Ovary (tissue), 7 donors: ENCODE measurements at regions not wholly inside any gene's neighbourhood (a gene's known extent, or its start where the extent isn't known, plus 50 kb on each side); places are given as distances from the start of the nearest gene placed in this dataset.

Source experiments
- DNase-seq, 5 donors: peaks; one replicate each; pipeline ENCODE4 v3.0.0-alpha.2; 2019 to 2020
- H3K27ac ChIP-seq, 2 donors: fragments of 200-600 bp; one replicate each; pipeline versions ENCODE4 v1.5.1 to v1.8.0; 2019 to 2022
- H3K27me3 ChIP-seq: fragments of 200-600 bp; one replicate; pipeline ENCODE4 v1.8.0; 2022
- H3K36me3 ChIP-seq: fragments of 200-600 bp; sonication (generic); one replicate; pipeline ENCODE4 v1.5.1; 2019
- H3K4me1 ChIP-seq: one replicate; pipeline ENCODE4 v1.8.1; 2013; ENCODE audit warnings: mild to moderate bottlenecking, moderate library complexity; ENCODE audit not compliant: insufficient read depth
- H3K4me3 ChIP-seq: fragments of 200-600 bp; sonication (generic); one replicate; pipeline ENCODE4 v1.5.1; 2017
- H3K9me3 ChIP-seq, 2 donors: fragments of 200-600 bp in 1 of 2; sonication (generic) in 1 of 2; one replicate each; pipeline versions ENCODE4 v1.5.1 to v1.8.1; 2013 to 2019; ENCODE audit warnings: mild to moderate bottlenecking in 1 of 2, moderate library complexity in 1 of 2
- EP300 ChIP-seq: sonication (generic); formaldehyde crosslinking; IDR thresholded peaks from one replicate; pipeline ENCODE4 v1.6.1; 2017; ENCODE audit warnings: antibody characterized with exemption
- POLR2A ChIP-seq: fragments of 450-650 bp; IDR thresholded peaks from one replicate; pipeline ENCODE4 v1.6.1; 2017; ENCODE audit warnings: antibody characterized with exemption, mild to moderate bottlenecking, moderate library complexity
- WGBS, 3 donors: extraction: QIAGEN DNeasy Blood & Tissue Kit in 1 of 3; methylation state at CpG; one replicate each; pipeline versions ENCODE4 v1.1.5 to v1.1.7; 2013 to 2017; 5-methylcytosine and 5-hydroxymethylcytosine counted together
- intact Hi-C, 4 donors: fragments of 100-400 bp; cut with DNase I; formaldehyde crosslinking; loops; one replicate each; pipeline versions ENCODE4 v1.11.0 to v1.15.1; 2022 to 2023
- TF ChIP-seq, protein P1 (sequence below), 3 donors: fragments of 450-650 bp in 2 of 3; fragments of 200-600 bp in 1 of 3; IDR thresholded peaks; one replicate each; pipeline versions ENCODE4 v1.5.1 to v1.8.0; 2016 to 2022; ENCODE audit warnings: antibody characterized with exemption in 3 of 3, mild to moderate bottlenecking in 1 of 3
- donor health status: DM: no; HTN: no; CAD: no; lungs with moderate emphysema.
- donor health status: DM: no; HTN: no; CAD: no.
- donor health status: Bipolar disorder and iron deficiency.
- donor health status: DM: no; HTN: no; CAD: no.
- donor health status: DM: yes; HTN: yes; CAD: no.

DNA sequence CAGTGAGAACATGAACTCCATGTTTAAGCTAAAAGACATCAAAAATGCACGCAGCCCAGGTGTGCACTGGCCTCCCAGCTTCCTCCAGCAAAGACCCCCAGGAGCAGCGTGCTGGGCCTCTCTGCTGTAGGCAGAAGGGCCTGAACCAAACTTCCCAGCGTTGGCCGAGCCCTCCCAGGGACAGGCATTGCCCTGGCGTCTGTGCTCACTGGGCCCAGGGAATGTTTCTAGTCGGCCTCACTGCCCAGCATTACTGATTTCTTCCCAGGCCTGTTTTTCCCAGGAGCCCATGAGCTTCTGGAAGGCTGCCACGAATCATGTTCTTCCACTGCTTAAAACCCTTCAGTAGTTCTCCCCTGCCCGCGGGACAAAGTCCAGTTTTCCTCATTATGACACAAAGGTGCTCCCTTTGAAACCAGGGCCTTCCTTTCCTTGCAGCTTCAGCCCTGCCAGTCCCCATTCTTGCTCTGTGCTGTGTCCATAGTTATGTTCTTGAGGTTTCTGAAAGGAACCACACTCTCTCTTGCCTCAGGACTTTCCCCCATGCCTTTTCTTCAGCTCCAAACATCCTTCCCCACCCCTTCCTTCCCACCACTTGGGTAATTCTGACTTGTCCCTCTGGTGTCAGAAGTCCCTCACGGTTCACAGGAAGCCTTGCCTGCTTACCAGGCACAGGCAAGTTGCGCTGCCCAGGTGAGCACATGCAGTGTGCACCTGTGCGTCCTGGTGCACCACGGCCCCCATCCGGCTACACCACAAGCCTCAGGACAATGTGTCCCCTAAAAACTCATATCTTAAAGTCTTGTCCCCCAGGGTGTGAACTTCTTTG, 93.4 kb upstream of the ENPP6 start:
- Histone ChIP-seq H3K9me3 (no peaks in the 10 kb centered on the region), H3K27me3 (no peaks in the 10 kb centered on the region), H3K27ac (no peak overlapping the region), H3K36me3 (no peaks in the 10 kb centered on the region), H3K4me3 (no peak overlapping the region), H3K4me1 (no peaks in the 10 kb centered on the region)
- 77 to 86% (median 83%) methylated on average over 14 of the region's 14 CpGs for WGBS, 3 donors
- intact Hi-C loops = no loop called here
- no peak for DNase-seq
- TF ChIP-seq POLR2A (no peak), EP300 (no peak)
- TF ChIP-seq, protein P1, sequence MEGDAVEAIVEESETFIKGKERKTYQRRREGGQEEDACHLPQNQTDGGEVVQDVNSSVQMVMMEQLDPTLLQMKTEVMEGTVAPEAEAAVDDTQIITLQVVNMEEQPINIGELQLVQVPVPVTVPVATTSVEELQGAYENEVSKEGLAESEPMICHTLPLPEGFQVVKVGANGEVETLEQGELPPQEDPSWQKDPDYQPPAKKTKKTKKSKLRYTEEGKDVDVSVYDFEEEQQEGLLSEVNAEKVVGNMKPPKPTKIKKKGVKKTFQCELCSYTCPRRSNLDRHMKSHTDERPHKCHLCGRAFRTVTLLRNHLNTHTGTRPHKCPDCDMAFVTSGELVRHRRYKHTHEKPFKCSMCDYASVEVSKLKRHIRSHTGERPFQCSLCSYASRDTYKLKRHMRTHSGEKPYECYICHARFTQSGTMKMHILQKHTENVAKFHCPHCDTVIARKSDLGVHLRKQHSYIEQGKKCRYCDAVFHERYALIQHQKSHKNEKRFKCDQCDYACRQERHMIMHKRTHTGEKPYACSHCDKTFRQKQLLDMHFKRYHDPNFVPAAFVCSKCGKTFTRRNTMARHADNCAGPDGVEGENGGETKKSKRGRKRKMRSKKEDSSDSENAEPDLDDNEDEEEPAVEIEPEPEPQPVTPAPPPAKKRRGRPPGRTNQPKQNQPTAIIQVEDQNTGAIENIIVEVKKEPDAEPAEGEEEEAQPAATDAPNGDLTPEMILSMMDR (IDR thresholded peaks at IDR 0.05) = no peak

DNA sequence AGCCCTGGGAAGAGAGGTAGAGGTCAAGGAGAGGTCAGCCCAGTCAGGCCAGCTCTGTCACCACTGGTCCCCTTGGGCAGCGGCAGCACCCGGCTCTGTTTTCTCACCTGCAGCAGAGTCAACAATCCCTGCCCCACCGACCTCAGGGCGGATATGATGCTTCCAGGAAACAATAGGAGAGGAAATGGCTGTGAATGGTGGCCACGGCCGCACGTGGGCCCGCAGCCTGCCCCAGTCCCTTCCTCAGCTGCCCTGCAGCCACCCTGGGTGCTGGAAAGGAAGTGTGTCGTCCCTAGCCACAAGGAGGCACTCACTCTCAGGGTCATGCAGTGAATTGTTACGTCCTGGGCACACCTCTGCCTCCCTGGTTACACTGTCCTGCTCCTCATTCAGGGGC, 92.5 kb upstream of the ENPP6 start:
- Histone ChIP-seq H3K27me3 (no peaks in the 10 kb centered on the region), H3K9me3 (no peaks in the 10 kb centered on the region), H3K4me3 (no peak overlapping the region), H3K27ac (no peak overlapping the region), H3K4me1 (no peaks in the 10 kb centered on the region), H3K36me3 (no peaks in the 10 kb centered on the region)
- intact Hi-C loops = no loop called here
- WGBS, 3 donors = 87 to 91% (median 88%) methylated on average over 10 of the region's 10 CpGs
- DNase-seq = no peak
- TF ChIP-seq EP300 (no peak), POLR2A (no peak)
- TF ChIP-seq, protein P1 (IDR thresholded peaks at IDR 0.05) = no peak

DNA sequence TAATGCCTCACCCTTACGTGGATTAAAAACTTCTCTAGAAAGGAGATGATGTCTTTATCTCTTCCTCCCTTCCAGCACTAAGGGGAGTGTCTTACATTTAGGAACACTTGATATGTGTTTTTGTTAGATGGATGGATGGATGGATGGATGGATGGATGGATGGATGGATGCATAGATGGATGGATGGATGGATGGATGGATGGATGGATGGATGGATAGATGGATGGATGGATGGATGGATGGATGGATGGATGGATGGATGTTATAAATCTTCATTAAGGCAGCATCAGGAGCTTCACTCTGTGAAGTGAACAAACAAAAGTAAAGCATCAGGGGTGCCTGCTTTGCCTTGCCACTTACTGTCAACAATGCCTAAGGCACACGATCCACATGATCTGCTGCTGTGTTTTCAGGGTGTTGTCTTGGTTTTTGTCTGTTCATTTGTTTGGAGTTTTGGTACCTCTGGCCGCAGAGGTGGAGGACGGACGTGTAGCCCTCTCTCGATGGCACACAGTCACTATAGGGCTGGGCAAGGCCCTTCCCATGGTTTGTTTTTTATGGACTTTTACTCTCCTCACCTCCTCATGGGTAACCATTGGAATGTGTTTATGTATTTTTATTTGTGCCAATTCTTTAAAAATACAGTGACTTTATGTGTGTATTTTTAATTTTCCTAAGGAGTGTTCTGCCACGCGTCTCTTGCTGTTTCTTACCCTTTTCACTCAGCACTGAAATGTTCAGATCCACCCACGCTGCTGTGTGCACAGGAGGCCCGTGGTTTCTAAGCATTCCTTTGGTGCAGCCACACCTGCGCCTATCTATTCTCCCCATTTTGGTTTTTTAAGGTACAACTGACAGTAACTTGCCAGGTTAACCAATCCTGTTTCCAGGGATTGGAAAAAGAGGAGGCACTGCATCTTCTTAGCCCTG, 91.8 kb upstream of the ENPP6 start:
- WGBS, 3 donors = 91 to 93% (median 92%) methylated on average over 11 of the region's 11 CpGs
- no peak for DNase-seq
- H3K4me3 ChIP-seq = no peak overlapping the region
- H3K27me3 ChIP-seq = no peaks in the 10 kb centered on the region
- H3K36me3 ChIP-seq = no peaks in the 10 kb centered on the region
- no peak for TF ChIP-seq POLR2A
- TF ChIP-seq, protein P1 (IDR thresholded peaks at IDR 0.05) = no peak
- TF ChIP-seq EP300 = no peak
- H3K9me3 ChIP-seq = no peaks in the 10 kb centered on the region
- no peaks in the 10 kb centered on the region for H3K4me1 ChIP-seq
- intact Hi-C loops = no loop called here
- H3K27ac ChIP-seq = no peak overlapping the region

DNA sequence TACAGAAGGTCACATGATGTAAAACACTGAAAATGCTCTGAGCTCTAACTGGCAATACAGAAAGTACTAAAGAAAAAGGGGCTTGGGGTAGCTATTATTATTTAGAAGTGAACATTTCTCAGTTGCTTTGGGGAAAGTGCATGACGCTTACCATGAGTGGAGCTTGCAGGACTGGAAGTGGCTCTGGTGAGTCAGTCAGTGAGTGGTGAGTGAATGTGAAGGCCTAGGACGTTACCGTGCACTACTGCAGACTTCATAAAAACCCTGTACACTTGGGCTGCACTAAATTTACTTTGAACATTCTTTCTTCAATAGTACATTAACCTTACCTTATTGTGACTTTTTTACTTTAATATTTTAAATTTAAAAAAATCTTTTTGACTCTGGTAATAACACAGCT, 89.3 kb upstream of the ENPP6 start:
- 74 to 92% (median 86%) methylated on average over 3 of the region's 3 CpGs for WGBS, 3 donors
- intact Hi-C loops = no loop called here
- no peak for DNase-seq

More for the DNA sequence above, 89.3 kb upstream of the ENPP6 start:
- Histone ChIP-seq H3K27me3 (no peaks in the 10 kb centered on the region), H3K9me3 (no peaks in the 10 kb centered on the region), H3K27ac (no peak overlapping the region), H3K4me3 (no peak overlapping the region), H3K4me1 (no peaks in the 10 kb centered on the region), H3K36me3 (no peaks in the 10 kb centered on the region)
- TF ChIP-seq EP300 = no peak
- no peak for TF ChIP-seq POLR2A
- TF ChIP-seq, protein P1 (IDR thresholded peaks at IDR 0.05) = no peak
